HepG2 (cell line): ENCODE measurements at regions not wholly inside any gene's neighbourhood (a gene's known extent, or its start where the extent isn't known, plus 50 kb on each side); places are given as distances from the start of the nearest gene placed in this dataset.
A peak's percentile ranks its signal among the peaks of the same experiment; 100 is the strongest.

Experiments
- ATRX ChIP-seq: sonication (generic); formaldehyde crosslinking; IDR thresholded peaks from 2 replicates; pipeline ENCODE4 v1.4.0; 2020; ENCODE audit warnings: missing genetic modification reagents, borderline replicate concordance
- BCL6 ChIP-seq: IDR thresholded peaks from 2 replicates; pipeline ENCODE4 v1.6.1; 2016; ENCODE audit warnings: missing genetic modification reagents, missing compliant biosample characterization
- MTA3 ChIP-seq: sonication (generic); formaldehyde crosslinking; IDR thresholded peaks from 2 replicates; pipeline ENCODE4 v1.4.0; 2020; ENCODE audit warnings: missing genetic modification reagents
- NCOA1 ChIP-seq: sonication (generic); formaldehyde crosslinking; IDR thresholded peaks from 2 replicates; pipeline ENCODE4 v1.9.0; 2021; ENCODE audit warnings: missing genetic modification reagents
- PAF1 ChIP-seq: IDR thresholded peaks from 2 replicates; pipeline ENCODE4 v1.6.1; 2016; ENCODE audit warnings: missing genetic modification reagents, missing compliant biosample characterization
- SIN3B ChIP-seq: fragments of 150-350 bp; IDR thresholded peaks from 2 replicates; pipeline ENCODE4 v1.6.1; 2014; ENCODE audit warnings: low read length
- SMYD3 ChIP-seq: sonication (generic); formaldehyde crosslinking; IDR thresholded peaks from 2 replicates; pipeline ENCODE4 v1.8.1; 2023; ENCODE audit warnings: mild to moderate bottlenecking, missing genetic modification reagents
- SOX6 ChIP-seq, 2 experiments: fragments of 450-650 bp in 1 of 2; sonication (generic) in 1 of 2; formaldehyde crosslinking in 1 of 2; IDR thresholded peaks; 2 replicates each; pipeline versions ENCODE4 v1.4.0 to v1.6.1; 2017 to 2020; ENCODE audit warnings: antibody characterized with exemption in 1 of 2, mild to moderate bottlenecking in 1 of 2, missing genetic modification reagents in 1 of 2
- SSRP1 ChIP-seq: IDR thresholded peaks from 2 replicates; pipeline ENCODE4 v1.6.1; 2016; ENCODE audit warnings: control low read depth
- TP53 ChIP-seq: sonication (generic); formaldehyde crosslinking; conservative IDR thresholded peaks from 2 replicates; pipeline ENCODE4 v1.4.0; 2020; ENCODE audit warnings: missing genetic modification reagents
- ZFP82 ChIP-seq: sonication (generic); formaldehyde crosslinking; IDR thresholded peaks from 2 replicates; pipeline ENCODE4 v1.5.1; 2020; ENCODE audit warnings: mild to moderate bottlenecking, missing genetic modification reagents, borderline replicate concordance
- ZNF121 ChIP-seq: sonication (generic); formaldehyde crosslinking; IDR thresholded peaks from 2 replicates; pipeline ENCODE4 v1.5.0; 2020; ENCODE audit warnings: mild to moderate bottlenecking, missing genetic modification reagents
- ZNF660 ChIP-seq: sonication (generic); formaldehyde crosslinking; IDR thresholded peaks from 2 replicates; pipeline ENCODE4 v1.5.1; 2020; ENCODE audit warnings: mild to moderate bottlenecking, low read depth, missing genetic modification reagents, borderline replicate concordance
- TF ChIP-seq, protein P1 (sequence below): sonication (generic); formaldehyde crosslinking; IDR thresholded peaks from 2 replicates; pipeline ENCODE4 v1.4.0; 2020; ENCODE audit warnings: missing genetic modification reagents
- TF ChIP-seq, protein P2 (sequence below): sonication (generic); formaldehyde crosslinking; IDR thresholded peaks from 2 replicates; pipeline ENCODE4 v1.9.0; 2022; ENCODE audit warnings: low read depth, missing genetic modification reagents
- TF ChIP-seq, protein P3 (sequence below): sonication (generic); formaldehyde crosslinking; IDR thresholded peaks from 2 replicates; pipeline ENCODE4 v1.5.1; 2020; ENCODE audit warnings: missing genetic modification reagents, mild to moderate bottlenecking, borderline replicate concordance
- TF ChIP-seq, protein P4 (sequence below): sonication (generic); formaldehyde crosslinking; IDR thresholded peaks from 2 replicates; pipeline ENCODE4 v1.8.1; 2022; ENCODE audit warnings: low read depth, mild to moderate bottlenecking, missing genetic modification reagents
- TF ChIP-seq, protein P5 (sequence below): sonication (generic); formaldehyde crosslinking; IDR thresholded peaks from 2 replicates; pipeline ENCODE4 v1.4.0; 2020; ENCODE audit warnings: mild to moderate bottlenecking, missing genetic modification reagents

DNA sequence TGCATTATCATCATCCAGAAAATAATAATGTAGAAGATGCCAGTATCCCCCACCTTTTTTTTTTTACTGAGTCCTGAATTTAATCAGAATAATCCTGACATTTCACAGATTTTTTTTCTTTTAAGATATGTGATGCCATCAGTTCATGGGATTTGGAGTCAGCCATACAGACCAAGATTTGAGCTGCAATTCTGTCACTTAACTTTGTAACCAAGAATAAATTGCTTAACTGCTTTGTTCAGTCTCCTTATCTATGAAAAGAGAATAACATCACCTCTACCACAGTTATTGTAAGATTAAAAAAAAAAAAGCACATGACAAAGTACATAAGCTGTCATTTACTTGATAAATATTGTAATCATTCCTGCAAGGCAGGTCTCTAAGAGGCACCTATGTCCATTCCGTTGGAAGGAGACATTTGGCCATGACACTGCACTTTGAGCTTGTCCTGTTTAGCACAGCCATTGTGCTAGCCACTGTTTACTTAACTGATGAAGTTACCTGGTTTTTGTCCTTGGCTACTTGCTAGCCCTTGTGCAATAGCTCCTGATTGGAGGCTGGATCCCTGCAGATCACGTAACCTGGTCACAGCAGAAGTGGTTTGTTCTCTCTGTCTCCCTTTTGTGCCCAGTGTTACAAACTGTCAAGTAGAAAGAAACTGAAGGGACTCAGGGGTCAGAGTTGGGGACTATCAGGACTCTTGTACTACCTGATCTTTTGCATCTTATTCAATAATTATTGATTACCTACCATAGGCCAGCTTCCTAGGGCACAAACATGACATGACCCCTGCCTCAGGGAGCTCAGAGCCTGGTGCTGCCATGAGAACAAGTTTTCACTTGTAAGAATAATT, 306.0 kb downstream of the WDR72 start (continued):
- TF ChIP-seq, protein P1, sequence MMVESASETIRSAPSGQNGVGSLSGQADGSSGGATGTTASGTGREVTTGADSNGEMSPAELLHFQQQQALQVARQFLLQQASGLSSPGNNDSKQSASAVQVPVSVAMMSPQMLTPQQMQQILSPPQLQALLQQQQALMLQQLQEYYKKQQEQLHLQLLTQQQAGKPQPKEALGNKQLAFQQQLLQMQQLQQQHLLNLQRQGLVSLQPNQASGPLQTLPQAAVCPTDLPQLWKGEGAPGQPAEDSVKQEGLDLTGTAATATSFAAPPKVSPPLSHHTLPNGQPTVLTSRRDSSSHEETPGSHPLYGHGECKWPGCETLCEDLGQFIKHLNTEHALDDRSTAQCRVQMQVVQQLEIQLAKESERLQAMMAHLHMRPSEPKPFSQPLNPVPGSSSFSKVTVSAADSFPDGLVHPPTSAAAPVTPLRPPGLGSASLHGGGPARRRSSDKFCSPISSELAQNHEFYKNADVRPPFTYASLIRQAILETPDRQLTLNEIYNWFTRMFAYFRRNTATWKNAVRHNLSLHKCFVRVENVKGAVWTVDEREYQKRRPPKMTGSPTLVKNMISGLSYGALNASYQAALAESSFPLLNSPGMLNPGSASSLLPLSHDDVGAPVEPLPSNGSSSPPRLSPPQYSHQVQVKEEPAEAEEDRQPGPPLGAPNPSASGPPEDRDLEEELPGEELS (CRISPR knock-in tag): peak; percentile 99
- TF ChIP-seq ATRX (CRISPR knock-in tag) (no peak), MTA3 (no peak), SSRP1 (CRISPR knock-in tag) (no peak), BCL6 (peak; percentile 97), SIN3B (no peak), ZNF121 (CRISPR knock-in tag) (peak; percentile 49), PAF1 (CRISPR knock-in tag) (no peak), SMYD3 (no peak), ZNF660 (CRISPR knock-in tag) (no peak), TP53 (CRISPR knock-in tag) (peak; percentile 71; the same call in 1 of the 2 replicates), SOX6 (IDR thresholded peaks at IDR 0.05) (no peak), SOX6 (CRISPR knock-in tag; IDR thresholded peaks at IDR 0.05) (peak; percentile 100), ZFP82 (CRISPR knock-in tag) (no peak), NCOA1 (CRISPR knock-in tag) (peak; percentile 99)
- TF ChIP-seq, protein P2, sequence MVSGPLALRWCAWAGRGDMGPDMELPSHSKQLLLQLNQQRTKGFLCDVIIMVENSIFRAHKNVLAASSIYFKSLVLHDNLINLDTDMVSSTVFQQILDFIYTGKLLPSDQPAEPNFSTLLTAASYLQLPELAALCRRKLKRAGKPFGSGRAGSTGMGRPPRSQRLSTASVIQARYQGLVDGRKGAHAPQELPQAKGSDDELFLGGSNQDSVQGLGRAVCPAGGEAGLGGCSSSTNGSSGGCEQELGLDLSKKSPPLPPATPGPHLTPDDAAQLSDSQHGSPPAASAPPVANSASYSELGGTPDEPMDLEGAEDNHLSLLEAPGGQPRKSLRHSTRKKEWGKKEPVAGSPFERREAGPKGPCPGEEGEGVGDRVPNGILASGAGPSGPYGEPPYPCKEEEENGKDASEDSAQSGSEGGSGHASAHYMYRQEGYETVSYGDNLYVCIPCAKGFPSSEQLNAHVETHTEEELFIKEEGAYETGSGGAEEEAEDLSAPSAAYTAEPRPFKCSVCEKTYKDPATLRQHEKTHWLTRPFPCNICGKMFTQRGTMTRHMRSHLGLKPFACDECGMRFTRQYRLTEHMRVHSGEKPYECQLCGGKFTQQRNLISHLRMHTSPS (CRISPR knock-in tag): peak; percentile 83
- TF ChIP-seq, protein P3, sequence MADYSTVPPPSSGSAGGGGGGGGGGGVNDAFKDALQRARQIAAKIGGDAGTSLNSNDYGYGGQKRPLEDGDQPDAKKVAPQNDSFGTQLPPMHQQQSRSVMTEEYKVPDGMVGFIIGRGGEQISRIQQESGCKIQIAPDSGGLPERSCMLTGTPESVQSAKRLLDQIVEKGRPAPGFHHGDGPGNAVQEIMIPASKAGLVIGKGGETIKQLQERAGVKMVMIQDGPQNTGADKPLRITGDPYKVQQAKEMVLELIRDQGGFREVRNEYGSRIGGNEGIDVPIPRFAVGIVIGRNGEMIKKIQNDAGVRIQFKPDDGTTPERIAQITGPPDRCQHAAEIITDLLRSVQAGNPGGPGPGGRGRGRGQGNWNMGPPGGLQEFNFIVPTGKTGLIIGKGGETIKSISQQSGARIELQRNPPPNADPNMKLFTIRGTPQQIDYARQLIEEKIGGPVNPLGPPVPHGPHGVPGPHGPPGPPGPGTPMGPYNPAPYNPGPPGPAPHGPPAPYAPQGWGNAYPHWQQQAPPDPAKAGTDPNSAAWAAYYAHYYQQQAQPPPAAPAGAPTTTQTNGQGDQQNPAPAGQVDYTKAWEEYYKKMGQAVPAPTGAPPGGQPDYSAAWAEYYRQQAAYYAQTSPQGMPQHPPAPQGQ (CRISPR knock-in tag): peak; percentile 71; the same call in 1 of the 2 replicates
- TF ChIP-seq, protein P4, sequence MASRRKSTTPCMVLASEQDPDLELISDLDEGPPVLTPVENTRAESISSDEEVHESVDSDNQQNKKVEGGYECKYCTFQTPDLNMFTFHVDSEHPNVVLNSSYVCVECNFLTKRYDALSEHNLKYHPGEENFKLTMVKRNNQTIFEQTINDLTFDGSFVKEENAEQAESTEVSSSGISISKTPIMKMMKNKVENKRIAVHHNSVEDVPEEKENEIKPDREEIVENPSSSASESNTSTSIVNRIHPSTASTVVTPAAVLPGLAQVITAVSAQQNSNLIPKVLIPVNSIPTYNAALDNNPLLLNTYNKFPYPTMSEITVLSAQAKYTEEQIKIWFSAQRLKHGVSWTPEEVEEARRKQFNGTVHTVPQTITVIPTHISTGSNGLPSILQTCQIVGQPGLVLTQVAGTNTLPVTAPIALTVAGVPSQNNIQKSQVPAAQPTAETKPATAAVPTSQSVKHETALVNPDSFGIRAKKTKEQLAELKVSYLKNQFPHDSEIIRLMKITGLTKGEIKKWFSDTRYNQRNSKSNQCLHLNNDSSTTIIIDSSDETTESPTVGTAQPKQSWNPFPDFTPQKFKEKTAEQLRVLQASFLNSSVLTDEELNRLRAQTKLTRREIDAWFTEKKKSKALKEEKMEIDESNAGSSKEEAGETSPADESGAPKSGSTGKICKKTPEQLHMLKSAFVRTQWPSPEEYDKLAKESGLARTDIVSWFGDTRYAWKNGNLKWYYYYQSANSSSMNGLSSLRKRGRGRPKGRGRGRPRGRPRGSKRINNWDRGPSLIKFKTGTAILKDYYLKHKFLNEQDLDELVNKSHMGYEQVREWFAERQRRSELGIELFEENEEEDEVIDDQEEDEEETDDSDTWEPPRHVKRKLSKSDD (CRISPR knock-in tag): peak; percentile 92
- TF ChIP-seq, protein P5, sequence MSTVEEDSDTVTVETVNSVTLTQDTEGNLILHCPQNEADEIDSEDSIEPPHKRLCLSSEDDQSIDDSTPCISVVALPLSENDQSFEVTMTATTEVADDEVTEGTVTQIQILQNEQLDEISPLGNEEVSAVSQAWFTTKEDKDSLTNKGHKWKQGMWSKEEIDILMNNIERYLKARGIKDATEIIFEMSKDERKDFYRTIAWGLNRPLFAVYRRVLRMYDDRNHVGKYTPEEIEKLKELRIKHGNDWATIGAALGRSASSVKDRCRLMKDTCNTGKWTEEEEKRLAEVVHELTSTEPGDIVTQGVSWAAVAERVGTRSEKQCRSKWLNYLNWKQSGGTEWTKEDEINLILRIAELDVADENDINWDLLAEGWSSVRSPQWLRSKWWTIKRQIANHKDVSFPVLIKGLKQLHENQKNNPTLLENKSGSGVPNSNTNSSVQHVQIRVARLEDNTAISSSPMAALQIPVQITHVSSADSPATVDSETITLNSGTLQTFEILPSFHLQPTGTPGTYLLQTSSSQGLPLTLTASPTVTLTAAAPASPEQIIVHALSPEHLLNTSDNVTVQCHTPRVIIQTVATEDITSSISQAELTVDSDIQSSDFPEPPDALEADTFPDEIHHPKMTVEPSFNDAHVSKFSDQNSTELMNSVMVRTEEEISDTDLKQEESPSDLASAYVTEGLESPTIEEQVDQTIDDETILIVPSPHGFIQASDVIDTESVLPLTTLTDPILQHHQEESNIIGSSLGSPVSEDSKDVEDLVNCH (CRISPR knock-in tag): no peak
